Ovary (tissue), 3 donors: ENCODE measurements at regions not wholly inside any gene's neighbourhood (a gene's known extent, or its start where the extent isn't known, plus 50 kb on each side); places are given as distances from the start of the nearest gene placed in this dataset.

Experiments used
- EP300 ChIP-seq: sonication (generic); formaldehyde crosslinking; IDR thresholded peaks from one replicate; pipeline ENCODE4 v1.6.1; 2017; ENCODE audit warnings: antibody characterized with exemption
- POLR2A ChIP-seq: fragments of 450-650 bp; IDR thresholded peaks from one replicate; pipeline ENCODE4 v1.6.1; 2017; ENCODE audit warnings: antibody characterized with exemption, mild to moderate bottlenecking, moderate library complexity
- TF ChIP-seq, protein P1 (sequence below), 3 donors: fragments of 450-650 bp in 2 of 3; fragments of 200-600 bp in 1 of 3; IDR thresholded peaks; one replicate each; pipeline versions ENCODE4 v1.5.1 to v1.8.0; 2016 to 2022; ENCODE audit warnings: antibody characterized with exemption in 3 of 3, mild to moderate bottlenecking in 1 of 3
- donor health status: DM: no; HTN: no; CAD: no.

DNA sequence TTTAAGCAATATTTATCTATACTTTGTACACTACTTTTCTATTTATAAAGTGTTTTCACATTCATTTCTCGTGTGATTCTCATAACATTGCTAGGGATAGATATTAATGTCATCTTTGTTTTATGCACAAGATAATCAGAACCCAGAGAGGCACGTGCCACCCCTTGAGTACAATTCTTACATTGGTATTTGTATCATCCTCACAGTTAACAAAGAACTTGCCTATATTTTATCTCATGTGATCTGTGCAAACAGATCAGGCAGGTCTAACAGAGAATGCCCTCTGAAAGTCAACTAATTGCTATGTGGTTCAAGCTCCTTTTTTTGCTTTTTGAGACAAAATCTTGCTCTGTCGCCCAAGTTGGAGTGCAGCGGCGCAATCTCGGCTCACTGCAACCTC is 604.5 kb downstream of the LMO4 start:
- TF ChIP-seq EP300 (no peak), POLR2A (no peak)
- TF ChIP-seq, protein P1, sequence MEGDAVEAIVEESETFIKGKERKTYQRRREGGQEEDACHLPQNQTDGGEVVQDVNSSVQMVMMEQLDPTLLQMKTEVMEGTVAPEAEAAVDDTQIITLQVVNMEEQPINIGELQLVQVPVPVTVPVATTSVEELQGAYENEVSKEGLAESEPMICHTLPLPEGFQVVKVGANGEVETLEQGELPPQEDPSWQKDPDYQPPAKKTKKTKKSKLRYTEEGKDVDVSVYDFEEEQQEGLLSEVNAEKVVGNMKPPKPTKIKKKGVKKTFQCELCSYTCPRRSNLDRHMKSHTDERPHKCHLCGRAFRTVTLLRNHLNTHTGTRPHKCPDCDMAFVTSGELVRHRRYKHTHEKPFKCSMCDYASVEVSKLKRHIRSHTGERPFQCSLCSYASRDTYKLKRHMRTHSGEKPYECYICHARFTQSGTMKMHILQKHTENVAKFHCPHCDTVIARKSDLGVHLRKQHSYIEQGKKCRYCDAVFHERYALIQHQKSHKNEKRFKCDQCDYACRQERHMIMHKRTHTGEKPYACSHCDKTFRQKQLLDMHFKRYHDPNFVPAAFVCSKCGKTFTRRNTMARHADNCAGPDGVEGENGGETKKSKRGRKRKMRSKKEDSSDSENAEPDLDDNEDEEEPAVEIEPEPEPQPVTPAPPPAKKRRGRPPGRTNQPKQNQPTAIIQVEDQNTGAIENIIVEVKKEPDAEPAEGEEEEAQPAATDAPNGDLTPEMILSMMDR (IDR thresholded peaks at IDR 0.05) = no peak
